ENCODE measurements at regions not wholly inside any gene's neighbourhood (a gene's known extent, or its start where the extent isn't known, plus 50 kb on each side); places are given as distances from the start of the nearest gene placed in this dataset.

- TF ChIP-seq CHD7 (IDR thresholded peaks at IDR 0.05; ENCODE audit: insufficient replicate concordance, low read length) (no peak), ASH2L (IDR thresholded peaks at IDR 0.05; ENCODE audit: low read length) (no peak), CHD2 (IDR thresholded peaks at IDR 0.05; ENCODE audit: low read length) (no peak), SP4 (IDR thresholded peaks at IDR 0.05; ENCODE audit: low read length) (no peak), EGR1 (IDR thresholded peaks at IDR 0.05; ENCODE audit: borderline replicate concordance, low read depth, low read length) (no peak), SIN3A (conservative IDR thresholded peaks at IDR 0.05 in 1 of 2, IDR thresholded peaks at IDR 0.05 in 1 of 2; ENCODE audit: low read depth in 1 of 2, low read length in 2 of 2) (no peak), KDM1A (IDR thresholded peaks at IDR 0.05; ENCODE audit: borderline replicate concordance, low read length) (no peak), KDM5A (IDR thresholded peaks at IDR 0.05; ENCODE audit: low read length) (no peak), TCF12 (IDR thresholded peaks at IDR 0.05; ENCODE audit: low read depth, low read length) (no peak), HDAC2 (IDR thresholded peaks at IDR 0.05; ENCODE audit: borderline replicate concordance in 1 of 2, low read depth in 2 of 2, low read length in 2 of 2) (no peak)
- TF ChIP-seq, protein P1, sequence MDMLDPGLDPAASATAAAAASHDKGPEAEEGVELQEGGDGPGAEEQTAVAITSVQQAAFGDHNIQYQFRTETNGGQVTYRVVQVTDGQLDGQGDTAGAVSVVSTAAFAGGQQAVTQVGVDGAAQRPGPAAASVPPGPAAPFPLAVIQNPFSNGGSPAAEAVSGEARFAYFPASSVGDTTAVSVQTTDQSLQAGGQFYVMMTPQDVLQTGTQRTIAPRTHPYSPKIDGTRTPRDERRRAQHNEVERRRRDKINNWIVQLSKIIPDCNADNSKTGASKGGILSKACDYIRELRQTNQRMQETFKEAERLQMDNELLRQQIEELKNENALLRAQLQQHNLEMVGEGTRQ (IDR thresholded peaks at IDR 0.05; ENCODE audit: low read length), result no peak
Observed at GRCh38 chr2:215707608-215708007, 271.7 kb upstream of the FN1 start (continued).

All from H1 (cell line).